Suprapubic skin (tissue), 4 donors: ENCODE measurements at regions not wholly inside any gene's neighbourhood (a gene's known extent, or its start where the extent isn't known, plus 50 kb on each side); places are given as distances from the start of the nearest gene placed in this dataset.

ENCODE experiments used
- DNase-seq, 2 donors: peaks; one replicate each; pipeline ENCODE4 v3.0.0-alpha.2; 2019; ENCODE audit warnings: low spot score in 2 of 2
- H3K27ac ChIP-seq: fragments of 200-600 bp; sonication (generic); one replicate; pipeline ENCODE4 v1.5.1; 2019
- H3K27me3 ChIP-seq: fragments of 200-600 bp; sonication (generic); one replicate; pipeline ENCODE4 v1.5.1; 2019
- H3K36me3 ChIP-seq: fragments of 200-600 bp; sonication (generic); one replicate; pipeline ENCODE4 v1.5.1; 2019
- H3K4me1 ChIP-seq: fragments of 200-600 bp; sonication (generic); one replicate; pipeline ENCODE4 v1.5.1; 2019
- H3K4me3 ChIP-seq: fragments of 200-600 bp; sonication (generic); one replicate; pipeline ENCODE4 v1.5.1; 2019; ENCODE audit warnings: mild to moderate bottlenecking
- H3K9me3 ChIP-seq: fragments of 200-600 bp; sonication (generic); one replicate; pipeline ENCODE4 v1.5.1; 2019
- EP300 ChIP-seq: sonication (generic); formaldehyde crosslinking; IDR thresholded peaks from one replicate; pipeline ENCODE4 v1.6.1; 2017; ENCODE audit warnings: antibody characterized with exemption
- POLR2A ChIP-seq, 2 donors: fragments of 450-650 bp; IDR thresholded peaks; one replicate each; pipeline ENCODE4 v1.6.1; 2017; ENCODE audit warnings: antibody characterized with exemption in 2 of 2, mild to moderate bottlenecking in 2 of 2, moderate library complexity in 2 of 2
- POLR2AphosphoS5 ChIP-seq, 3 donors: sonication (generic); formaldehyde crosslinking; IDR thresholded peaks; one replicate each; pipeline ENCODE4 v1.6.1; 2017; ENCODE audit warnings: antibody characterized with exemption in 3 of 3
- WGBS: methylation state at CpG from one replicate; pipeline ENCODE4 v1.1.5; 2018; 5-methylcytosine and 5-hydroxymethylcytosine counted together
- TF ChIP-seq, protein P1 (sequence below), 2 donors: fragments of 200-600 bp in 1 of 2; fragments of 450-650 bp in 1 of 2; sonication (generic) in 1 of 2; IDR thresholded peaks; one replicate each; pipeline ENCODE4 v1.5.1; 2016 to 2019; ENCODE audit warnings: antibody characterized with exemption in 2 of 2, mild to moderate bottlenecking in 1 of 2, moderate library complexity in 1 of 2

DNA sequence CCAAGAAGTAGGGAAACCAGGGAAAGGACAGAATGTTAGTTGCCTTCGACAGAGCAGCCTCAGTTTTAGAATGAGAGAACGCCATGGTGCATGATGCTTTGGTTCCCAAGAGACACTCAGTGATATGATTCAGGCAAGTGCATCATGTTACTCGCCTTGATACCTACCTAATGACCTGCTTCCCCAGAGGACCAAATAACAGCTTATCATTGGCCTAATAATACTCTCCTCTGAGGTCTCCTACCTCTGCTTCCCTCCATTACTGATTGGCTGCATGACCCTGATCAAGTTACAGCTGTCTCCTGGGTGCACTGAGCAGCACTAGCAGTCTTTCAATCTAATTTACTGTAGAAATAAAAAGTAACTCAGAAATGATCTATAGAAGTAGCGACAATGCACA, 979.7 kb upstream of the FAT3 start:
- WGBS, result 86% methylated on average over 4 of the region's 4 CpGs
- no peak for DNase-seq
- Histone ChIP-seq H3K9me3 (no peaks in the 10 kb centered on the region), H3K36me3 (no peaks in the 10 kb centered on the region), H3K4me1 (no peaks in the 10 kb centered on the region), H3K27me3 (no peaks in the 10 kb centered on the region), H3K27ac (no peak overlapping the region), H3K4me3 (no peak overlapping the region)
- TF ChIP-seq, protein P1, sequence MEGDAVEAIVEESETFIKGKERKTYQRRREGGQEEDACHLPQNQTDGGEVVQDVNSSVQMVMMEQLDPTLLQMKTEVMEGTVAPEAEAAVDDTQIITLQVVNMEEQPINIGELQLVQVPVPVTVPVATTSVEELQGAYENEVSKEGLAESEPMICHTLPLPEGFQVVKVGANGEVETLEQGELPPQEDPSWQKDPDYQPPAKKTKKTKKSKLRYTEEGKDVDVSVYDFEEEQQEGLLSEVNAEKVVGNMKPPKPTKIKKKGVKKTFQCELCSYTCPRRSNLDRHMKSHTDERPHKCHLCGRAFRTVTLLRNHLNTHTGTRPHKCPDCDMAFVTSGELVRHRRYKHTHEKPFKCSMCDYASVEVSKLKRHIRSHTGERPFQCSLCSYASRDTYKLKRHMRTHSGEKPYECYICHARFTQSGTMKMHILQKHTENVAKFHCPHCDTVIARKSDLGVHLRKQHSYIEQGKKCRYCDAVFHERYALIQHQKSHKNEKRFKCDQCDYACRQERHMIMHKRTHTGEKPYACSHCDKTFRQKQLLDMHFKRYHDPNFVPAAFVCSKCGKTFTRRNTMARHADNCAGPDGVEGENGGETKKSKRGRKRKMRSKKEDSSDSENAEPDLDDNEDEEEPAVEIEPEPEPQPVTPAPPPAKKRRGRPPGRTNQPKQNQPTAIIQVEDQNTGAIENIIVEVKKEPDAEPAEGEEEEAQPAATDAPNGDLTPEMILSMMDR (IDR thresholded peaks at IDR 0.05), result no peak
- no peak for TF ChIP-seq EP300
- no peak for TF ChIP-seq POLR2AphosphoS5 (IDR thresholded peaks at IDR 0.05)

DNA sequence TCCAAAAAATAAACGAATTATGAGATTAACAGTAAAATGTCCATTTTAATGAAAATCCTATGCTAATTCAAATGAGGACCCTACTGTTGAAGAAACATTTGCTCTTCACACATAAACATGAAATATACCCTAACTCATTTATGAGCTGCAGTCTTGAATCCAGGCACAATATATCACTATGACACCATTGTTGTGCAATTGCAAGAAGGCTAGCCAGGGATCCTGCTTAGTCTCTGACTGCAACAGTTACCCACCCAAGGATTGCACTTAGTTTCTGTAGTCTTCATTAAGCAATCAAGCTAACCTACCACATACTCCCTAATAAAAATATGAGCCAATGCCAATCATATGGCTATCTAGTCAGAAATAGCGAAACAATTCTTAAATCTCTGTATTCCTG, 981.0 kb upstream of the FAT3 start:
- no peak overlapping the region for H3K27ac ChIP-seq
- H3K36me3 ChIP-seq, result no peaks in the 10 kb centered on the region
- H3K4me1 ChIP-seq, result no peaks in the 10 kb centered on the region
- WGBS, result 78% methylated on average over 2 of the region's 2 CpGs
- no peak for DNase-seq
- TF ChIP-seq, protein P1 (IDR thresholded peaks at IDR 0.05), result no peak
- no peak for TF ChIP-seq EP300
- TF ChIP-seq POLR2AphosphoS5 (IDR thresholded peaks at IDR 0.05), result no peak
- no peak for TF ChIP-seq POLR2A (IDR thresholded peaks at IDR 0.05)
- no peaks in the 10 kb centered on the region for H3K9me3 ChIP-seq
- H3K27me3 ChIP-seq, result no peaks in the 10 kb centered on the region
- no peak overlapping the region for H3K4me3 ChIP-seq

DNA sequence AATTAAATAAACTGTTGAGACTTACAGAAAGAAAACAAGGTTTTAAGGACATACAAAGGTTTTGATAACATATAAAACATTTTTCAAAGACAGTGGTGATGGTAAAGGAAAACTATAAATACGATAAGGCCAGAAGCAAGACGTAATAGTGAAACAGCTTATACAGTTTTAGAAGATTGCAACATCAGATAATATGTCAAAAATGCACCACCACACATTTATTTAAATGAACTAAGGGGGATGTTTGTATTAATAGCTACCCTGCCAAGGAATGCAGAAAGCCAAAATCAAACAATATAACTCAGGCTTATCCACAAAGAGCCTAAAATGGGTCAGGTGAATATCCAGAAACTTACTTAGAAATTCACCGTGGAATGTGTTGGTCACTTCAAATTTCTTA, 981.6 kb upstream of the FAT3 start:
- no peaks in the 10 kb centered on the region for H3K36me3 ChIP-seq
- H3K4me3 ChIP-seq, result no peak overlapping the region
- H3K4me1 ChIP-seq, result no peaks in the 10 kb centered on the region
- H3K9me3 ChIP-seq, result no peaks in the 10 kb centered on the region
- no peaks in the 10 kb centered on the region for H3K27me3 ChIP-seq
- DNase-seq, result no peak
- H3K27ac ChIP-seq, result no peak overlapping the region
- 54% methylated on average over 3 of the region's 3 CpGs for WGBS
- no peak for TF ChIP-seq POLR2AphosphoS5 (IDR thresholded peaks at IDR 0.05)
- no peak for TF ChIP-seq POLR2A (IDR thresholded peaks at IDR 0.05)
- TF ChIP-seq, protein P1 (IDR thresholded peaks at IDR 0.05), result no peak
- TF ChIP-seq EP300, result no peak

DNA sequence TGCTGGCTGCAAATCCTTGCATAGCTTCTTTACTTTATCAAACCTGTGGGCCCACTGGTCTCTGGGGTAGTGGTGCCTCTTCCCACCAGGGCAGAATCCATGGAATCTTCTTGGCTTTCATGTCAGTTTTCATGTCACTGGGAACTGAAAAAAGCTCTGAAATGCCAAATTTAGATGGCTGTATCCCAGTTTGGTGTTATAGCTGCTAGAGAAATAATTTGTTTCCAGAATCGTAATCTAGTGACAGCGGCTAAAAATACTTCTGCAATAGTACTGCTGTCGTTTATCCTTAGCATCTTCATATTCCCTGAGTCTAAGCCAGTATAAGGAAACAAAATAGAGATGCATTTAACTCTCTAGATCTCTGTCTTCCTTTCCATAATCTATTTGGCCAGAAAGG, 983.4 kb upstream of the FAT3 start:
- WGBS, result 72% methylated on average over 3 of the region's 3 CpGs
- Histone ChIP-seq H3K4me1 (no peaks in the 10 kb centered on the region), H3K4me3 (no peak overlapping the region), H3K9me3 (no peaks in the 10 kb centered on the region), H3K27me3 (no peaks in the 10 kb centered on the region), H3K27ac (no peak overlapping the region), H3K36me3 (no peaks in the 10 kb centered on the region)
- TF ChIP-seq, protein P1 (IDR thresholded peaks at IDR 0.05), result no peak
- no peak for TF ChIP-seq POLR2AphosphoS5 (IDR thresholded peaks at IDR 0.05)
- no peak for TF ChIP-seq EP300
- no peak for TF ChIP-seq POLR2A (IDR thresholded peaks at IDR 0.05)
- no peak for DNase-seq

DNA sequence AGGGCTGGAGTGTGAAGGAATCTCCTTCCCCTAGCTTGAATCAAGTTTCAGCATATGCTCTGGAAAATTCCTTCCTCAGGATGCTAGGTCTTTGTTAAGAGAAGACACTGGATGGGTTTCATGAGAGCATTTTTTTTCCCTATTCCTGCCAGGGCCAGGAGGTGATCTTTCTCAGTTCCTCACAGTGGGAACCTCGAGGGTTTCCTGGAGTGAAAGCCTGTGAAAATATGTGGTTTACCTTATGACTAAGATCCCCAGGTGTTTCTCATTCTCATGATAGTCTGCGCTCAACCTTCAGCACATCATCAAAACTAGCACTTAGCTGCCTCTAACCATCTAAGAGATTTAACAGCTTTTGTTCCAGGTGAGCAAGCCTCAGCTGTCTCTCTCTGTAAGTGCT, 985.3 kb upstream of the FAT3 start:
- Histone ChIP-seq H3K4me3 (no peak overlapping the region), H3K36me3 (no peaks in the 10 kb centered on the region), H3K4me1 (no peaks in the 10 kb centered on the region), H3K27me3 (no peaks in the 10 kb centered on the region), H3K27ac (no peak overlapping the region), H3K9me3 (no peaks in the 10 kb centered on the region)
- DNase-seq, result no peak
- TF ChIP-seq POLR2AphosphoS5 (IDR thresholded peaks at IDR 0.05), result no peak
- TF ChIP-seq POLR2A (IDR thresholded peaks at IDR 0.05), result no peak
- TF ChIP-seq, protein P1 (IDR thresholded peaks at IDR 0.05), result no peak
- TF ChIP-seq EP300, result no peak
- WGBS, result 49% methylated on average over 2 of the region's 2 CpGs
